Breast epithelium (tissue), 4 donors: ENCODE measurements at regions not wholly inside any gene's neighbourhood (a gene's known extent, or its start where the extent isn't known, plus 50 kb on each side); places are given as distances from the start of the nearest gene placed in this dataset.
A peak's percentile ranks its signal among the peaks of the same experiment; 100 is the strongest.
"Not testable (repeated sequence)": the region's sequence is repeated elsewhere in the genome, so short reads cannot be mapped to it uniquely, and the experiment has no call there.

Source experiments
- DNase-seq, 2 donors: peaks; one replicate each; pipeline ENCODE4 v3.0.0-alpha.2; 2019; ENCODE audit warnings: low spot score in 2 of 2
- H3K27ac ChIP-seq, 2 donors: fragments of 200-600 bp; sonication (generic) in 1 of 2; one replicate each; pipeline ENCODE4 v1.5.1; 2016 to 2019; ENCODE audit warnings: mild to moderate bottlenecking in 1 of 2
- H3K27me3 ChIP-seq, 2 donors: fragments of 200-600 bp; sonication (generic) in 1 of 2; one replicate each; pipeline versions ENCODE4 v1.5.1 to v1.6.0; 2017 to 2019; ENCODE audit warnings: control low read depth in 1 of 2, mild to moderate bottlenecking in 1 of 2
- H3K36me3 ChIP-seq: fragments of 200-600 bp; one replicate; pipeline ENCODE4 v1.5.1; 2019
- H3K4me1 ChIP-seq, 2 donors: fragments of 200-600 bp; sonication (generic); one replicate each; pipeline ENCODE4 v1.5.1; 2016 to 2019; ENCODE audit warnings: control low read depth in 1 of 2
- H3K4me3 ChIP-seq, 3 donors: fragments of 200-600 bp; sonication (generic); 1 replicate in 2 of 3; 2 replicates in 1 of 3; pipeline ENCODE4 v1.5.1; 2016 to 2019; ENCODE audit warnings: mild to moderate bottlenecking in 3 of 3, moderate library complexity in 2 of 3
- H3K9me3 ChIP-seq, 2 donors: fragments of 200-600 bp; sonication (generic) in 1 of 2; one replicate each; pipeline ENCODE4 v1.5.1; 2016 to 2019; ENCODE audit warnings: control low read depth in 1 of 2
- CTCF ChIP-seq, 3 donors: fragments of 450-650 bp; IDR thresholded peaks; one replicate each; pipeline ENCODE4 v1.5.1; 2016 to 2017; ENCODE audit warnings: antibody characterized with exemption in 3 of 3, mild to moderate bottlenecking in 3 of 3, moderate library complexity in 3 of 3
- POLR2A ChIP-seq: fragments of 450-650 bp; IDR thresholded peaks from one replicate; pipeline ENCODE4 v1.6.1; 2016; ENCODE audit warnings: antibody characterized with exemption, mild to moderate bottlenecking, moderate library complexity
- POLR2AphosphoS5 ChIP-seq, 3 donors: sonication (generic); formaldehyde crosslinking; IDR thresholded peaks; one replicate each; pipeline ENCODE4 v1.6.1; 2017; ENCODE audit warnings: antibody characterized with exemption in 3 of 3
- intact Hi-C: fragments of 100-400 bp; cut with DNase I; formaldehyde crosslinking; loops from one replicate; pipeline ENCODE4 v1.15.1; 2023; ENCODE audit warnings: low total_unique reads

GRCh38 chr2:239818531-239819011, 206.6 kb downstream of the NDUFA10 start:
- intact Hi-C loops, result no loop called here
- Histone ChIP-seq H3K4me3 (no peak overlapping the region), H3K36me3 (no peaks in the 10 kb centered on the region), H3K27ac (no peak overlapping the region), H3K4me1 (no peaks in the 10 kb centered on the region), H3K27me3 (peaks cover 0 to 17% of the 10 kb centered on the region in 2 donors), H3K9me3 (no peaks in the 10 kb centered on the region)
- DNase-seq, result peak in 1 of 2 donors; percentile 35
- no peak for TF ChIP-seq CTCF (IDR thresholded peaks at IDR 0.05)
- TF ChIP-seq POLR2A, result no peak
- no peak for TF ChIP-seq POLR2AphosphoS5 (IDR thresholded peaks at IDR 0.05)

DNA sequence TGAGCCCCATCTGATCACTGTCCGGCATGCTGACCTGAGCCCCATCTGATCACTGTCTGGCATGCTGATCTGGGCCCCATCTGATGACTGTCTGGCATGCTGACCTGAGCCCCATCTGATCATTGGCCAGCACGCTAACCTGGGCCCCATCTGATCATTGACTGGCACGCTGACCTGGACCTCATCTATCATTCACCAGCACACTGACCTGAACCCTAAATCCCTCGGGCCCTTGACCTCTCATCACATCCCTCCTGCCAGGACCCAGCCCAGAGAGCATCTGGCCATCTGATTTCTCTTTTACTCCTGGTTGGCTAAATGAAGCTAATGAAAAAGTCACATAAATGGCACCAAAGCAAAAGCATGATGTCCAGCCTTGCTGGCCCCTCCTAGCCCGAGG, 207.1 kb downstream of the NDUFA10 start:
- Histone ChIP-seq H3K9me3 (no peaks in the 10 kb centered on the region), H3K4me3 (no peak overlapping the region), H3K27me3 (peaks cover 0 to 17% of the 10 kb centered on the region in 2 donors), H3K4me1 (no peaks in the 10 kb centered on the region), H3K36me3 (no peaks in the 10 kb centered on the region), H3K27ac (no peak overlapping the region)
- peak in 1 of 2 donors; percentile 46 for DNase-seq
- no peak for TF ChIP-seq POLR2AphosphoS5 (IDR thresholded peaks at IDR 0.05)
- no peak for TF ChIP-seq POLR2A
- no peak for TF ChIP-seq CTCF (IDR thresholded peaks at IDR 0.05)
- intact Hi-C loops, result no loop called here

DNA sequence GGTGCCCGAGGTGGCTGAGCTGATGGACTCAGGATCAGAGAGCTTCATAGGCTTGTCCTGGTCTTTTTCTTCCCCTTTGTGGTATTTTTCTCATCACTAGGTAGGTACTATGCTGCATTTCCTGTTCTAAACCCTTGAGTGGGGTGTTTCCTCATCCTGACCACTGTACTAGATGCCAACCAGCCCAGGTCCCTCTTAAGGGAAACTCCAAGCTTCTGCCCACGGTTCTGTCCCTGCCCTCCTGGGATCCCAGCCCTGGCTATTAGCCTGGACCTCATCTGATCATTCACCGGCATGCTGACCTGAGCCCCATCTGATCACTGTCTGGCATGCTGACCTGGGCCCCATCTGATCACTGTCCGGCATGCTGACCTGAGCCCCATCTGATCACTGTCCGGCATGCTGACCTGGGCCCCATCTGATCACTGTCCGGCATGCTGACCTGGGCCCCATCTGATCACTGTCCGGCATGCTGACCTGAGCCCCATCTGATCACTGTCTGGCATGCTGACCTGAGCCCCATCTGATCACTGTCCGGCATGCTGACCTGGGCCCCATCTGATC, 207.6 kb downstream of the NDUFA10 start:
- H3K36me3 ChIP-seq, H3K9me3 ChIP-seq, H3K4me1 ChIP-seq, intact Hi-C loops, H3K4me3 ChIP-seq, H3K27ac ChIP-seq: not testable (repeated sequence)
- DNase-seq, result peak in 1 of 2 donors; percentile 47
- peaks cover 0 to 17% of the 10 kb centered on the region in 2 donors for H3K27me3 ChIP-seq

GRCh38 chr2:239816576-239817467, 208.3 kb downstream of the NDUFA10 start:
- H3K27ac ChIP-seq, result no peak overlapping the region
- no peak overlapping the region for H3K4me3 ChIP-seq
- DNase-seq, result peak in 1 of 2 donors; percentile 20
- TF ChIP-seq POLR2AphosphoS5 (IDR thresholded peaks at IDR 0.05) (no peak), CTCF (IDR thresholded peaks at IDR 0.05) (no peak), POLR2A (no peak)
- no peaks in the 10 kb centered on the region for H3K4me1 ChIP-seq
- H3K27me3 ChIP-seq, result peaks cover 0 to 16% of the 10 kb centered on the region in 2 donors
- intact Hi-C loops, result no loop called here
- no peaks in the 10 kb centered on the region for H3K9me3 ChIP-seq
- no peaks in the 10 kb centered on the region for H3K36me3 ChIP-seq

- no peak overlapping the region for H3K4me3 ChIP-seq
- H3K36me3 ChIP-seq, result no peaks in the 10 kb centered on the region
- H3K27me3 ChIP-seq, result peaks cover 0 to 12% of the 10 kb centered on the region in 2 donors
- peak in 1 of 2 donors; percentile 10 for DNase-seq
- TF ChIP-seq POLR2AphosphoS5 (IDR thresholded peaks at IDR 0.05) (no peak), POLR2A (no peak), CTCF (IDR thresholded peaks at IDR 0.05) (no peak)
- intact Hi-C loops, result no loop called here
- no peaks in the 10 kb centered on the region for H3K4me1 ChIP-seq
- H3K9me3 ChIP-seq, result no peaks in the 10 kb centered on the region
- no peak overlapping the region for H3K27ac ChIP-seq
These were observed 209.5 kb downstream of the NDUFA10 start for GRCh38 chr2:239815671-239816070.
